HG03060 (cell line): ENCODE measurements at regions not wholly inside any gene's neighbourhood (a gene's known extent, or its start where the extent isn't known, plus 50 kb on each side); places are given as distances from the start of the nearest gene placed in this dataset.

Experiments
- ATAC-seq: cut with Tn5 transposase; IDR thresholded peaks from one replicate; pipeline ENCODE4 v1.9.1; 2021; ENCODE audit warnings: low read depth, moderate number of reproducible peaks; ENCODE audit not compliant: unreplicated experiment

DNA sequence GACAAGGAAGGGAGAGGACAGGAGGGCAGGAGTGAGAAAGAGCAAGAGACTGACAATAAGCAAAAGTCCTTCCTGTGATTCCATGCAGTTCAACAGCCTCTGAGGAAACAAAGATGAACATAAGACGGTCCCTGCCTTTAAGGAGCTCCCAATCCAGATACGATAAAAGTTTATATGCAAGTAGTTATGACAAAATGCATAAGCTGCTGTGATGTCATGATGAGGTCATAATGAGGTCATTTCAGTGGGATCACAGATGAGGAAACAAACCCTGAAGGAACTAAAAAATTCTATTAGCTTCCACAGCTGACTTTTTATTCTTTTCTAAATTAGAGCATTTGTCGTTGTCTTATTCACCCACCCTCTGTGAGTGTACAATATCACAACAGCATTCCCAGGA, 458.5 kb upstream of the ACVR2A start:
- ATAC-seq = no peak

DNA sequence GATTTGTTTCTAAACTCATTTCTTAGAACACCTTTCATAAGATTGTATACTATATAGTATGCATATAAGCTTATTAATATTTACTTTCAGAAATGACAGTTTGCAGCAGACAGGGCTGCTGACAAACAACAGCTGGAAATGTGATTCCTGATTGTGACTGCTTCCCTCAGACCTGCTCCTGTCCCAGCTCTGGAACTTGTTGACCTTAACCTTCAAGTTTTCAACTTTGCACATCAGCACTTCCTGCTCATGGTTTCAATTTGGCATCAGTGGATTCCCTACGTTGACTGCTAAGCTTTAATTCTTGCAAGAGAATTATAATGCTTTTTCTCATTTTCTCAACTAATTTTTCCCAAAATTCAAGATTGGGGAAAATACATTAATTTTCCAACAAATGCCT, 459.2 kb upstream of the ACVR2A start:
- ATAC-seq = no peak

DNA sequence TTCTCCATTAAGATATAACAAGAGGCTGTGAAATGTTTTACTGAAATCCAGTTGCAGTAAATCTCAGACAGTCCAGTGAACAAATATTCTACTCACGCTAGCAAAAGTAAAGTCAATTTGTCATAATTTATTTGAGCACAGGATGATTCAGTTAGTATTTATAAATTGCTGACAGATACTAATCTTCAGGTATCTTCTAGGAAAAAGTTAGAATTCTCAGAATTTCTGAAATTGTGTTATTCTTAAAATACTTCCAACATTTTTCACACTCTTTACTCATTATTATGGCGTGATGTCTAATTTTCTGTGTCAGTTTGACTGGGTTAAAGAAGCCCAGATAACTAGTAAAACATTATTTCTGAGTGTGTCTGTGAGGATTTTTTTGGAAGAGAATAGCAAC, 460.2 kb upstream of the ACVR2A start:
- ATAC-seq = no peak

DNA sequence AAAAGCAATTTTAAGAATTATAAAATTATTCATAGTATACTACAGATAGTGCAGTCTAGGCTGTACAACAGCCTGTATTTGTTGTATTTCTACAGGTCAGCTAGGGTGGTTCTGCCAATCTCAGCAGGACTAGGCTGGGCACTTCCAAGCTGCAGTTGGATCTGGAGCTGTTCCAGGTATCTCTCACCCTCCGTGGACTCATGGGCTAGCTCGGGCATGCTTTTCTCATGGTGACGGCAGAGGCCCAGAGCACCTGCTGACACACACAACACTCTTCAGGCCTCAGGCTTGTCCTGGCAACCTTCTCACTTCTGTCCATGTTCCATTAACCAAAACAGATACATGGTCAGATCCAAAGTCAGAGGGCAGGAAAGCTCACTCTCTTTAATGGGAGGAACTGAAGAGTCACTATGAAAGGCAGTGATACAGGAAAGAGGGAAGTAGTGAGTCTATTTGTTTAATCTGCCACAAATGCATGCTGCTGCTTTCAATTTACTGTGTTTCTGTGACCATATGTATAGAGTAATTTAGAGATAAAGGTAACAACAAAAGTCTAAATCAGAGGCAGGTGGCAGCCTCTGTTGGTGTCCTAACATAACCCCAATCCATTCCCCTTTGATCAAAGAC, 462.4 kb upstream of the ACVR2A start:
- no peak for ATAC-seq

DNA sequence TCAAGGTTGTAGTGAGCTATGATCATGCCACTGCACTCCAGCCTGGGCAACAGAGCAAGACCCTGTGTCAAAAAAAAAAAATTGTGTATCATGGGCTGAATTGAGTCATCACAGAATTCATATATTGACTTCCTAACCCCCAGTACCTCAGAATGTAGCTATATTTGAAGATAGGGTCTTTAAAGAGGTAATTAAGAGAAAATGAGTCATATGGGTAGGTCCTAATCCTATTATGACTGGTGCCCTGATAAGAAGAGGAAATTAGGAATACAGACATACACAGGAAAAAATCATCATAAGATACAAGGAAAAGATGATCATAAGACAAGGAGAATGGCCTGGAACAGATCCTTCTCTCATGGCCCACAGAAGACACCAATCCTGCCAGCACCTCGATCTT, 466.4 kb upstream of the ACVR2A start:
- ATAC-seq = no peak

DNA sequence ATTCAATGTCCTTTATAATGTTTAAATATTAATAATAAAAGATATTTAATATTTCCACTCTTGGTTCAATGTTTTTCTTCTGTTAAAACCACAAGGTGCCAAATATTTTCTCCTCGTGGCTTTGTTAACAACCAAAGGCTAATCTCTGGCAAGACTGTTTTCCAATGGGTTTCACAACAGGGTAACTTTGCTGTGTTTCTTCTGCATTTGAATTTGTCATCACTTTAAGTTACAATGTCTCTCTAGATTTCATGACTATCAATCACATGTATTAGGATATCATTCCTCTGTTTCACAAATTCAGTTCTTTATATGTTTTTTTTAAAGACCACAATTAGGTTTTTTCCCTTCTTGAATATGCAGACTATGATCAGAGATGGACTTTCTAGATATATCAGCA, 469.8 kb upstream of the ACVR2A start:
- ATAC-seq = no peak

DNA sequence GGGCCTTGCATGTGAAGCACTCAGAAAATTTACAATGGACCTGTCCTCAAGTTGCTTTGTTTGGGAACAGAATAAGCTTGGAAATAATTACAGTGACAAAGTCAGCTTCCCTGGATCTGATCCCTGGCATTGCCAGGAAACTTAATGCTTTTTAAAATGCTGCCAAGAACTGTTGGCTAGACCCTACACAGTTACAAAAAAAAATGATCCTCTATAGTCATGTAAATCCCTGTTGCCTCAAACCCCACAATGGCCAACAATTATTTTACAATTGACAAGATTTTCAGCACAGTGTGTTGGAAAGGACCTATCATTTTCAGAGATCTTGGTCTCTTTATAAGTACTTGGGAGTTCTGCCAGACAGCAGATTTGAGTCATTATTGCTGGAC, 470.4 kb upstream of the ACVR2A start:
- ATAC-seq = no peak

DNA sequence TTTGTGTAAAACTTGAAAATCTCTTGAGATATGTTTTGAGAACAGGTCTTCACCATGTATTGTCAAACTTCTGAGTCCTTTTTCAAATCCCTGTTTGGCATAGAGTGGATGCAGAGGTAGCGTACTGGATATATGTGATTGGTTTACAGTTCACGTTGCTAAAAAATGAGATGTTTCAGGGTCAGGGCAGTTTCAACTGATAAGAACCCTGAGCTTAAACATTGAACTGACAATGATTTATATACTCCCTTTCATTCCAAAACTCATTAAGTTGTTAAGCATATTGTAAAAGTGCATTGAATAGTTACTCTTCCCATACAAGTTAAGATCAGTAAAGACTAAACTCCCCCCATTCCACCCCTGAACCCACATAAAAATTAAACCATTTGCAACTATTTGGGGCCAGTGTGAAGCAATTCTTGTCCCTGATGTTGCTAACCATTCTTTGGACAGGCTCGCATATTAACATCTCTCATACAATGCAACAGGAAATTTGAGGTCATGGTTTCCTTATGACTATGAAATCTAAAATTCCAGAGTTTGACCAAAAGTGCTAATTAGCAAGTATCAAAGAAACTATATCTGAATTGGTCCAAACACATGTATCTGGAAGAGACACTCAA, 470.9 kb upstream of the ACVR2A start:
- ATAC-seq = no peak

DNA sequence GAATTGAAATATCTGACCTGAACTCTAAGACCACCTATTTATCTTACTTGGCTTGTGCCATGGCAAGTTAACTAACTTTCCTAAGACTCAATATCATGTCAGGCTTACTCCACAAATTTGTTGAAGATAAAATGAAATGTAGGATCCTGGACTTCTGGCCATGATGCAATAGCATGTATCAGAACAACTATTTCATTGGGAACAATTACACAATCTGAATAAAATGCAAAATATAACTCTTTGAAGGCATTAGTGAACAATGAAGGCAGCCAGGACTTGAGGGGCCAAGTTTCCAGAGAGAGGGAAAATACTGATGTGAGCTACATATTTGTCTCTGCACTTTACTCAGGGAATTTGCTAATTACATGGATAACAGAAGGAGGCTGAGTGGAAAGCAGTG, 476.5 kb upstream of the ACVR2A start:
- ATAC-seq = no peak

DNA sequence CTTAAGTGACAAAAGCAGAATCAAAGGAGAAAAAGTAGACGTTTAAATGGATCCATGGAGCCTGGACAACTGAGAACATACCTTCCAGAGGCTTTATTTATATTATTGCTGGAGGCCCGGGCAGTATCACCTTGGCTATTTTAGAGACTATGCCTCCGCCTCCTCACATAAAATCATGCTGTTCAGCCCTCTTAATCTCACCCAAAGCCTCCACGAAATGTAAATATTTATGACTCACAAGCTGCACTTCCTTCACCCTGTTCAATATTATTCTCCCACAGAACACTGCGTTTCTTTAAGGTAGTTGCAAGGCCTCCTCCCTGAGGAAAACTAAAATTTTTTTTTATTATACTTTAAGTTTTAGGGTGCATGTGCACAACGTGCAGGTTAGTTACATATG, 478.6 kb upstream of the ACVR2A start:
- no peak for ATAC-seq

DNA sequence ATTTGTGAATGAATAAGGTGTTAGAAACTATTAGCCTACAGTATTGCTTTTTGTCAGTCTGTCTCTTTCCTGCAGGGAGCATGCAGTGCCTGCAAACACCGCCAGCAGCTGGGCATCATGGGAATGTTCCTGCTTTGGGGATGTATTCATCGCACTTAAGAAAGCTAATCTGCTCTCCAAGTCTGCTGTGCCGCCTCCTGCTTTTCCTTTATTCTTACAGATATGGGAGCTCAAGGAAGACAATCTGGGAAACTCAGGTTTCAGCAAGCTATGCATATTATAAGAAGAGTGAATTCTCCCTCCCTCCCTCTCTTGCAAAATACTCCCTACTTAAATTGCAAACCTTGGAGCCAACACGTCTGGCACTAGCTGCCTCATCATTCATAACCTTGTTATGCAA, 479.2 kb upstream of the ACVR2A start:
- no peak for ATAC-seq

DNA sequence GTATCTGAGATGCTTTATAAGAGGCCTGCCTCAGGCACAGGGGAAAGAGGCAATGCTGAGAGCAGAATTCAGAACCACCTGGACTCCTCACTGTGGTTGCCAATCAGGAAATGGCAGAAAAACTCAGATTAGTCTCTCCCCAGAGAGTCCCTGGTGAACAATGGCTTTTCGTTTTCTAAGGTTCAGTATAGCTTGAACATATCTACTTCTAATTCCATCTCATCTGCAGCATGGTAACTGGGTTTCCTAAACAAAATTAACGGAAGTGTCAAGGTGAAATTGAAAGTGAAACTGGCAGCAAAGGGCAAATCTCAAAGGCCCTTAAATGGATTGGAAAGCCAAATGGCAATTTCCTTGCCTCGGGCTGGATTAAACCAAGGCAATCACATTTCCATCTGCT, 480.2 kb upstream of the ACVR2A start:
- no peak for ATAC-seq

DNA sequence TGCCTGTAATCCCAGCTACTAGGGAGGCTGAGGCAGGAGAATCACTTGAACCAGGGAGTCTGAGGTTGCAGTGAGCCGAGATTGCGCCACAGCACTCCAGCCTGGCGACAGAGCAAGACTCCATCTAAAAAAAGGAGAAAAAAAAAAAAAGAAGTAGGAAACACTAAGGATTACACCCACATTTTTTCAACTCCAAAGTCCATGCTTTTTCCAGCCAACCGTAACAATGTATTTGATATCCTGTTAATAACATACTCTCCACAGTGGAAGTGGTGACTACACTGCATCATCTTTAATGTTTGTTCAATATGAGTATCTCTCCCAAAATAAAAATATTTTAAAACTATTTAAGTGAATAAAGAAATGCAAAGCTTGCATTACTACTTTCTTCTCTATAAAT, 481.6 kb upstream of the ACVR2A start:
- ATAC-seq = no peak

DNA sequence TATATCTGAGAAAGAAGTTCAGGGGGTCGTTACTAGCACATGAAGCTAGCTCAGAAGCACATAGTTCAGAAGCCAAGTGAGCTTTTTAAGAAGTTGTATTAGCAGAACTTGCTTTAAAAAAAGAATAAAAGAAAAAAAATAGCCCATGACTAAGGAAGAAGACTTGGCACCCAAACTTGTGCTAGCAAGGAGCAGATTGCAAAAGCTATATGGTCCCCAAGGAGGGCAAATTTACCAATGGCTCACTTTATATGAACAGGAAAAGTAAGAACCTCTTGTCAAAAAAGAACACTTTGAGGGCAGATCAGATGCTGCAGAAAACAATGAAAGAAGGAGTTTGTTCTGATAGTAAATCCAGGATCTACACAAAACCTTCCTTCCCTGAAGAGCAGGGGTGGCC, 486.5 kb upstream of the ACVR2A start:
- no peak for ATAC-seq

DNA sequence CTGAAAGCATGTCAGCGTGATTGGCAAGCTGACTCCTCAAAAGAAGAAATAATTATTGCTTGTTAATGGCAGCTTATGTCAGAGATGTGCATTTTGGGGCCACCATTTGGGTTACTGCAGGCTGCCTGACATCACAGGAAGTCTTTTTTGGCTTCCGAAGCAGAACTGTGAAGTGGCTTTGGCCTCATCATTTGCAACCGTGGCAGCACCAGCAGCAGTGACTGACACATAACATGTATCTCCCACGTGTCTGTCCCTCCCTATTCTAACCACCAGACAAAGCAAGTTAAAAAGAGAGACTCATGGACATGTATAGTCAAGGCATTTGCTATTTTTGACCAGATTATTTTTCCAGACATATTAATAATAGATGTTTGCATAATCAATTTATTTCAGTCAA, 488.7 kb upstream of the ACVR2A start:
- ATAC-seq = no peak

DNA sequence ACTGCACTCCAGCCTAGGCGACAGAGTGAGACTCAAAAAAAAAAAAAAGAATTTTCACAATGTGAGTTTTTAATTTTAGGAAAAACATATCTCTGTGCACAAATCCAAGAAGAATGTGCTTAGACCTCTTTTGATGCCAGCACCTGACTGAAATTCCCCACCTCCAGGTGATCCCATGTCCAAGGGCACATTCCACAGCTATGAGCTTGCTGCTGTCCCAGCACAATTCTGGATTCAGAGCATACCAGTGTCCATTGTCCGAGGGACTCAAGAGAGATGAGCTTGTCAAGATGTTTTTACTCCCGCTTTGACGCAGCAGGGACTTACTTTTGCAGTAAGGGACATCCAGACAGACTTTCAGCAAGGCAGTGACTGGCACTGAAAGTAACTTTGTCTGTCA, 489.1 kb upstream of the ACVR2A start:
- ATAC-seq = no peak

DNA sequence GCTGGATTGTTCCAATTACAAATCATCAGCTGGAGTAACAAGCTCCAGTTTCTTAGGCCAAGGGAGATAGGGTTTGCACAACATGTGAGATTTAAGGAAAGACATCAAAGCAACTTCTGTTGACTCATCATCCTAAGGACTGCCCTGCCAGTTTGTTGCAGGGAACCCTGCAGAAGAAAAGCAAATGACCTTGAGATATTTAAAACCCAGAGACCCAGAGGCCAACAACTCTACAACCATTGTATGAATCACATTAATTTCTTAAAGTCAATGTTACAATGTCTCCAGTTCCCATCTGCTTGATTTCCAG, 491.8 kb upstream of the ACVR2A start:
- ATAC-seq = no peak

DNA sequence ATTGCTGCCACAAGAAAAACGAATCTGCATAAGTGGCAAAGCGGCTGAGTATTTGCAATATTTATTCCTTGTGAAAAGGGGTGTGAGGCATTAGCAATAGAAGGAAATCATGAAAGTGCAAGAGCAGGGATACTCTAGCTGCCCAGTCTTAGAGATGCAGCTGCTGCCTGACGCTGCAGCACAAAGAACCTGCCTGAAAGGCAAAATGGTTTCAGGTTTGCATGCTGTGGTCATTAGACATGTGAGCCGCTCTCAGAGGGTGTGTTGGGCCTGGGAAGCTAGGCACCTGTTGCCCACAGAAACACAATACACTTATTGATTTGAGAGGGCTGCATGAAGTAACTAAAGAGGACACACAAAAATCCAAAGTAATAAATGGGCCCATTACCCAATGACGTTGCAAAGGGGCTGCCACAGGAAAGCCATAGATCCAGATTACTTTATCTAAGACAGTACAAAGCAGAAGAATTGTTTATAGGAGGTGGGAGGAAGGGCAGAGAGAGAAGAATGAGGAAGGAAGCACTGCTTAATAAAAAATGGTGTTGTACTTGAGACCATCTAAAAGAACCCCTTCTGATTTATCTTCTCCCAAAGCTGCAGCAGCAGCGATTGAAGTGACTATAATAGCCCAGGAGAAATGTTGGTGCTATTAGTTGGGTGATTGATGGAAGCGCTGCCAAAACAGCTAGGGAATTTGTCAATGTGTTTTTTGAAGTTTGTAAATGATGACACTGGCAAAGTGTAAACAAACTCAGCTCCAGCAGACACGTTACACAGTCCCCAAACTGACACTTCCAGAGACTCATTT, 492.4 kb upstream of the ACVR2A start:
- ATAC-seq = no peak

DNA sequence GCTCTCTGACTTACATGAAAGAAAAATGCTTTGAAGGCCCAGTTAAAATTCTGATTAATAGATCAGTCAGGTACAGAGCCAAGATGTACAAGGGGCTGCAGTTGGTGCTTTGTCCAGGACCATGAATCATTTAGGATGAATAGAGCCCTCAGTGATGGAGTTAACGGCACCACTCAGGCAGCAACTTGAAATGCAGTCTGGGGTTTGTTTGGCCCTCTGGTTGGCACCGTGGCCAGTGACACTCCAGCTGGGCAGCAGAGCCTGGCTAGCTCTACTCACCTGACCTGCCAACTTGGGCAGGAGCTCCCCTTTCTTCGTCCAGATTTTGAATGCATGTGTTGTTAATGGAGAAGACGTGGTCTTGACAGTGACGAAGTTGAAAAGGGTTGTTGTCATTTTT, 493.0 kb upstream of the ACVR2A start:
- no peak for ATAC-seq

DNA sequence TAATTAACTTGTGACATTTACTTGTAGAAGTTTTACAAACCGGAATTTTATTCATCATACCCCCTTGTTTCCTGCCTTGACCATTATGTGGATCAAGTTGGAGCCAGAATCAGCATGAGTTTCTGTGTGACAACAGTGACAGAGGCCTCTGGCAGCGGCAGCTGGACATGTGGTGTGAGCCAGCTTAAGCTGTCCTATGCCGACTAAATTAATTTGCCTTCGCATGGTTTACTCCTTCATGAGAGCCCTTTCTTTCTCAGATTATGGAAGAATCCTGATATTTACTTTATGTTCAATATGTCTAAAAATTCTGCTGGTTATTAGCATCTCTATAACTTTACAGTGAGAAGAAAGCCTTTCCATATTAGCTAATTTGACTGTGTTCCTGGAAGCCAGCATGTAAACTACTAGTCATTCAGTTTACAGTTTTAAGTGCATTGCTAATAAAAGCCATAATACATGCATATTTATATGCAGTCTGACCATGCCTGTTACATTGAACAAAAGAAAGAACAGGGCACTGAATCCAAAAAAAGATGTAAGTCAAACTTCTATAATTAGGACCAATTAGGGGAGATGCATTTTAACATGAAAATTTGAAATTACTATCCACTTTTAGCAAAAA, 495.8 kb upstream of the ACVR2A start:
- ATAC-seq = no peak

DNA sequence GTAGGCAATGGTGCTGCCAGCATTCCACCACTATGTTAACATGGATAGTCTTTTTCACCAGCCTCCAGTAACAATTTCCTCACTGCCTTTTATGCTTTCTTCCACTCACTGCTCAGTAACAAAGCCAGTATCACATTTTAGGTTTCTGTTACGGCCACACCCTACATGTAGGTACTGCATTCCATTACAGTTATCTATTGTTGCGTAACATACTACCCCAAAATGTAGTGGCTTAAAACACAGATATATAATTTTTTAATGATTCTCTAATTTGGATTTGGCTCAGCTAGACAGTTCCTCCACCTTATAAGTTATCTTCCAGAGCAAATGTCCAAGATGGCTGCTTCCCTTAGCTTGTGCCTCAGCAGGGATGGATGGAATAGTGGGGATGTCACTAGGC, 498.7 kb upstream of the ACVR2A start:
- ATAC-seq = no peak

DNA sequence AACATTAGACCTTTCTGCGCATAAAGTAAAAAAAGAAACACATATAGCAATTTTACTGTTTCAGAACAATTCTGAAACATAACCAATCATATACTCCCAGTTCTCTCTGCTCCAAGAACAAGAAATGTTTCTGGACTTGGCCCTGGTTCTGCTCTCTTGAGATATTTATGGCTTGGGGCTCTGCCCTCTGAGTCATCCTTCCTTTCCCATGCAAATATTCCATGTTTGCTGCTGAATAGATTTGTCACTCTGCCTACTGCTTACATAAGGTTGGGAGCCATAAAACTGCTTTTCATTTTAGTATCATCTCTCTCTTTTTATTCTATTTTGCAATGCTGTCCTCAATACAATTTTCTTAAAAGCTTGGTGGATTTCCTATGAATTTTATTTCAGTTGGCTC, 499.6 kb upstream of the ACVR2A start:
- ATAC-seq = no peak
